Erythroblast (primary cell): ENCODE measurements at regions not wholly inside any gene's neighbourhood (a gene's known extent, or its start where the extent isn't known, plus 50 kb on each side); places are given as distances from the start of the nearest gene placed in this dataset.

ENCODE experiments used
- GATA1 ChIP-seq: IDR thresholded peaks from 2 replicates; pipeline ENCODE4 v1.6.1; 2011; ENCODE audit warnings: low read depth, mild to moderate bottlenecking, control low read depth, low read length, moderate library complexity
- POLR2A ChIP-seq: IDR thresholded peaks from 2 replicates; pipeline ENCODE4 v1.6.1; 2011; ENCODE audit warnings: mild to moderate bottlenecking, low read length

DNA sequence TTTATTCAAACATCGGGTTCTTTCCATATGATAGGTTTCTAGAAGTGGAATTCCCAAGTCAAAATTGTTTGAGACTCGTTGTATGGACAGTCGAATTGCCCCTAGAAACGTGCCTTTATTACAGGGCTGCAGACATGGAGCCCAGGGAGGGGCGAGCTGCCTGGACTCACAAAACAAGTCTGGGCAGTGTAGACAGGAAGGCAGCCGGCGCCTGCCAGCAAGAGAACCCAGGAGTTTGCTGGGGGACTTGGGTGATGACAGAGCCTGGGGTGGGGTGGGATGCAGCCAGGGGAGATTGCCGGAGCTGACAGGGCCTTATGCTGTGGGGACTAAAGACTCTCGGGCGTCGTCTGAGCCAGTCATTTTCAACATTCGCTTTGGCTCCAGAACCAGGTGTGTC lies 107.4 kb upstream of the MSX1 start:
- TF ChIP-seq POLR2A (no peak), GATA1 (no peak)
